DND-41 (cell line): ENCODE measurements at regions not wholly inside any gene's neighbourhood (a gene's known extent, or its start where the extent isn't known, plus 50 kb on each side); places are given as distances from the start of the nearest gene placed in this dataset.

ENCODE experiments used
- ATAC-seq: fragments of 200-7000 bp; cut with Tn5 transposase; 3 replicates; pipeline ENCODE4 v1.9.1; 2021; ENCODE audit warnings: low read depth; ENCODE audit not compliant: insufficient read depth
- DNase-seq: peaks from one replicate; pipeline ENCODE4 v3.0.0-alpha.2; 2020
- H2AFZ ChIP-seq: 2 replicates; pipeline ENCODE4 v1.6.0; 2012; ENCODE audit warnings: low read depth, low read length
- H3K27ac ChIP-seq: 2 replicates; pipeline ENCODE4 v1.5.1; 2012; ENCODE audit warnings: low read length, inconsistent platforms
- H3K27me3 ChIP-seq: fragments of 200-600 bp; sonication (generic); 2 replicates; pipeline ENCODE4 v1.6.0; 2012; ENCODE audit warnings: low read length, mild to moderate bottlenecking, inconsistent platforms; ENCODE audit not compliant: insufficient read depth, poor library complexity
- H3K36me3 ChIP-seq: 2 replicates; pipeline ENCODE4 v1.5.1; 2012; ENCODE audit warnings: low read length, inconsistent platforms; ENCODE audit not compliant: insufficient read depth
- H3K4me1 ChIP-seq: 2 replicates; pipeline ENCODE4 v1.5.1; 2012; ENCODE audit warnings: mild to moderate bottlenecking, low read length; ENCODE audit not compliant: insufficient read depth
- H3K4me2 ChIP-seq: 2 replicates; pipeline ENCODE4 v1.6.0; 2012; ENCODE audit warnings: mild to moderate bottlenecking, moderate library complexity, low read length, inconsistent platforms; ENCODE audit not compliant: insufficient read depth
- H3K4me3 ChIP-seq, 2 experiments: fragments of 200-600 bp in 1 of 2; shearing (Covaris generic) in 1 of 2; 2 replicates each; pipeline ENCODE4 v1.5.1; 2012 to 2016; ENCODE audit warnings: inconsistent platforms in 2 of 2, low read length in 2 of 2, mild to moderate bottlenecking in 2 of 2, low read depth in 1 of 2, moderate library complexity in 1 of 2
- H3K79me2 ChIP-seq: 2 replicates; pipeline ENCODE4 v1.6.0; 2012; ENCODE audit warnings: low read length, inconsistent platforms; ENCODE audit not compliant: insufficient read depth
- H3K9ac ChIP-seq: 2 replicates; pipeline ENCODE4 v1.6.0; 2012; ENCODE audit warnings: low read depth, mild to moderate bottlenecking, inconsistent platforms, low read length, moderate library complexity
- H3K9me3 ChIP-seq: 2 replicates; pipeline ENCODE4 v1.5.1; 2012; ENCODE audit warnings: low read length, moderate library complexity, mild to moderate bottlenecking, inconsistent platforms; ENCODE audit not compliant: insufficient read depth, severe bottlenecking
- H4K20me1 ChIP-seq: 2 replicates; pipeline ENCODE4 v1.6.0; 2012; ENCODE audit warnings: low read length; ENCODE audit not compliant: insufficient read depth
- EZH2 ChIP-seq: IDR thresholded peaks from 3 replicates; pipeline ENCODE4 v1.6.1; 2012; ENCODE audit warnings: borderline replicate concordance, low read depth, mild to moderate bottlenecking, moderate library complexity, low read length, inconsistent platforms; ENCODE audit not compliant: severe bottlenecking
- TF ChIP-seq, protein P1 (sequence below): IDR thresholded peaks from 2 replicates; pipeline ENCODE4 v1.5.1; 2012; ENCODE audit warnings: borderline replicate concordance, low read length, moderate library complexity, mild to moderate bottlenecking; ENCODE audit not compliant: poor library complexity, severe bottlenecking; ENCODE audit errors: extremely low read depth

DNA sequence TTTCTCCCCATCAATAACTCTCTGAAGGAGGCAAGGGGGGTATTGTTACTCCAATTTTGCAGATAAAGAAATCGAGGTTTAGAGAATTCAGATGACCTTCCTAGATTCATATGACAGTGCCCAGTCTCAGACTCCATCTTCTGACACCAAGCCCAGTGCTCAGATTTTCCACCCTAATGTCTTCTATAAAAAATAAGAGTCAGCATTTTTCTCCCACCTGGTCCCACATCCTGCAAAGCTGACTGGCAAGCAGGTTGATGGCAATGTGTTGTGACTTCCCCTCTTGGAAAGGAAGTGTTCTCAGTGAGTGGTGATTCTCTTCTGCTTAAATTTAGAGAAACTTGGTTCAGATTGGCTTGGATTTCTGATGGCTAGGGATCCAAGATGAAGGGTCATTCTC is 129.4 kb downstream of the SOX9 start:
- H4K20me1 ChIP-seq = no peaks in the 10 kb centered on the region
- H3K4me2 ChIP-seq = no peak overlapping the region
- no peak for ATAC-seq
- TF ChIP-seq EZH2 = no peak
- TF ChIP-seq, protein P1, sequence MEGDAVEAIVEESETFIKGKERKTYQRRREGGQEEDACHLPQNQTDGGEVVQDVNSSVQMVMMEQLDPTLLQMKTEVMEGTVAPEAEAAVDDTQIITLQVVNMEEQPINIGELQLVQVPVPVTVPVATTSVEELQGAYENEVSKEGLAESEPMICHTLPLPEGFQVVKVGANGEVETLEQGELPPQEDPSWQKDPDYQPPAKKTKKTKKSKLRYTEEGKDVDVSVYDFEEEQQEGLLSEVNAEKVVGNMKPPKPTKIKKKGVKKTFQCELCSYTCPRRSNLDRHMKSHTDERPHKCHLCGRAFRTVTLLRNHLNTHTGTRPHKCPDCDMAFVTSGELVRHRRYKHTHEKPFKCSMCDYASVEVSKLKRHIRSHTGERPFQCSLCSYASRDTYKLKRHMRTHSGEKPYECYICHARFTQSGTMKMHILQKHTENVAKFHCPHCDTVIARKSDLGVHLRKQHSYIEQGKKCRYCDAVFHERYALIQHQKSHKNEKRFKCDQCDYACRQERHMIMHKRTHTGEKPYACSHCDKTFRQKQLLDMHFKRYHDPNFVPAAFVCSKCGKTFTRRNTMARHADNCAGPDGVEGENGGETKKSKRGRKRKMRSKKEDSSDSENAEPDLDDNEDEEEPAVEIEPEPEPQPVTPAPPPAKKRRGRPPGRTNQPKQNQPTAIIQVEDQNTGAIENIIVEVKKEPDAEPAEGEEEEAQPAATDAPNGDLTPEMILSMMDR = no peak
- no peaks in the 10 kb centered on the region for H3K27me3 ChIP-seq
- H3K27ac ChIP-seq = no peak overlapping the region
- H3K79me2 ChIP-seq = no peaks in the 10 kb centered on the region
- no peak for DNase-seq
- no peaks in the 10 kb centered on the region for H3K9me3 ChIP-seq
- H3K9ac ChIP-seq = no peak overlapping the region
- no peak overlapping the region for H3K4me3 ChIP-seq
- no peaks in the 10 kb centered on the region for H3K36me3 ChIP-seq
- H2AFZ ChIP-seq = no peak overlapping the region
- no peaks in the 10 kb centered on the region for H3K4me1 ChIP-seq

DNA sequence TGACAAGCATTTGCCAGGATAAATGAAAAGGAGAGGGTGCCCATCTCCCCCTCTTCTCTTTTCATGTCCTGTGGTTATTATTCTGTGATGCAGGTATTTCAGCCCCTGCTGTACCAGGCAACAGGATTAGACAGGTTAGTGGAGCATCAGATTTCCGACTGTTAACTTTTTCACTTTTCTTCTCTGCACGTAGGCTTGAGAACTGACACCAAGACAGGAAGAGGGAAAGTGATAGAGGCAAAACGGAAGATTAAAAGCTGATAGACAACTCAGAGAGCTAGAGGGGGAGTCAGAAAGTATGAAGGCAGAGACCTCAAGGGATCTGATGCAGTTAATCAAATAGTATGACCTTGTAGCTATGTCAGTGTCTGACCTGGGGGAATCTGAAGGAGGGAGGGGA is 132.8 kb downstream of the SOX9 start:
- Histone ChIP-seq H3K79me2 (no peaks in the 10 kb centered on the region), H3K4me2 (no peak overlapping the region), H2AFZ (no peak overlapping the region), H3K36me3 (no peaks in the 10 kb centered on the region), H3K9ac (no peak overlapping the region), H4K20me1 (no peaks in the 10 kb centered on the region), H3K4me1 (no peaks in the 10 kb centered on the region), H3K9me3 (no peaks in the 10 kb centered on the region), H3K27ac (no peak overlapping the region), H3K4me3 (no peak overlapping the region), H3K27me3 (no peaks in the 10 kb centered on the region)
- DNase-seq (no peak), ATAC-seq (no peak)
- TF ChIP-seq, protein P1 = no peak
- TF ChIP-seq EZH2 = no peak

DNA sequence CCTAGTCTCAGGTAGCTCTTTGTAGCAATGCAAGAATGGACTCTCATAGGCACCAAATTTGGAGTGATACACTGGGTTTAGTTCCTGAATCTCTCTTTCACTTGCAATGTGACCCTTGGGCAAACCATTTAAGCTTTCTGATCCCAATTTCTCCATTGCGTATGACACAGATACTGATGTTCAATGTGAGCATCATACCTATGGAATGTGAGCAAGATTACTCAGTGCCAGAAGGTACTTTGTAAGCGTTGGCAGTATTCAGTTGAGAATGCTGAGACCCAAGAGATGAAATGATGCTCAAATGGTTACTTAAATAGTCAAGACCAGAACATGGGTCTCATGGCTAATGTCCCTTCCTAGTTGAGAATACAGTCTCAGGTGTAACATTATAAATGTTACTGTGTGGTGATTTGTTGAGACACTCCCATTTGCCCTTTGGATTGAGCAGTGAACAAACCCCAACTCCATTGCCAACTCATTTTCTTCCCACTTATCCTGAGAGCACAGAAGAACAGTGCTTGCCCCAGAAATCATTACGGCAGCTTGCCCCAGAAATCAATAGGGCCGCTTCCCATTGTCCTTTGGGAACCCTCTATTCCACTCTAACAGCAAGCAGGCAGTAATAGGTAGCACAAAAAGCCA is 134.1 kb downstream of the SOX9 start:
- Histone ChIP-seq H3K4me2 (no peak overlapping the region), H3K27me3 (no peaks in the 10 kb centered on the region), H3K9ac (no peak overlapping the region), H4K20me1 (no peaks in the 10 kb centered on the region), H3K36me3 (no peaks in the 10 kb centered on the region), H3K9me3 (no peaks in the 10 kb centered on the region), H3K27ac (no peak overlapping the region), H2AFZ (no peak overlapping the region), H3K4me1 (no peaks in the 10 kb centered on the region), H3K4me3 (no peak overlapping the region), H3K79me2 (no peaks in the 10 kb centered on the region)
- no peak for ATAC-seq
- no peak for DNase-seq
- TF ChIP-seq, protein P1 = no peak
- no peak for TF ChIP-seq EZH2

DNA sequence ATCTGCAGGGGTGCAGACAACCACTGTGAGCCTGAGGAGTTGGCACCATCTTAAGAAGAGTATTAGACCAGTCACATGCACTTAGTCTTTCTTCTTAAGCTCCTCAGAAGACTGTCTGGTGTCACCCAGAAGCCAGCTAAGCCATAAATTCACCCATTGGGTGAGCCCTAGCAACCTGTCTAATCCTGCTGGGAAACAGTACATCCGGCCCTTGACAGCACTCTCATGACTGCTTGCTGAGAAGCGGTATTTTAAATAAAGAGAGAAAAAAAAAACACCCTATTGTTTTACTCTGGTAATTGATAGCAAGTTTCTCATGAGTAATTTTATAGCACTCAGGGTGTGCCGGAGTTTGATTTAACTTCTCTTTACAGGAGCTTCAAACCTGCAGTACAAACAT is 134.7 kb downstream of the SOX9 start:
- no peak overlapping the region for H3K27ac ChIP-seq
- TF ChIP-seq EZH2 = no peak
- TF ChIP-seq, protein P1 = no peak
- no peak overlapping the region for H3K4me2 ChIP-seq
- no peak overlapping the region for H2AFZ ChIP-seq
- no peaks in the 10 kb centered on the region for H3K27me3 ChIP-seq
- H3K9me3 ChIP-seq = no peaks in the 10 kb centered on the region
- ATAC-seq (no peak), DNase-seq (no peak)
- no peak overlapping the region for H3K4me3 ChIP-seq
- H3K9ac ChIP-seq = no peak overlapping the region
- H3K79me2 ChIP-seq = no peaks in the 10 kb centered on the region
- H3K4me1 ChIP-seq = no peaks in the 10 kb centered on the region
- no peaks in the 10 kb centered on the region for H3K36me3 ChIP-seq
- no peaks in the 10 kb centered on the region for H4K20me1 ChIP-seq
